ENCODE measurements at regions not wholly inside any gene's neighbourhood (a gene's known extent, or its start where the extent isn't known, plus 50 kb on each side); places are given as distances from the start of the nearest gene placed in this dataset.

GRCh38 chr3:88955274-88955673 is 152.1 kb upstream of the EPHA3 start:
- Histone ChIP-seq H3K27me3 (ENCODE audit: control insufficient read depth, insufficient read depth, low read length) (no peaks in the 10 kb centered on the region), H4K20me1 (ENCODE audit: insufficient read depth, low read length) (no peaks in the 10 kb centered on the region), H2AFZ (replicated peaks; ENCODE audit: low read length, poor library complexity) (no peak overlapping the region), H2BK15ac (ENCODE audit: low read depth, low read length) (no peak overlapping the region), H2BK20ac (ENCODE audit: low read depth, low read length) (peak overlapping the region; percentile 26; the same call in 1 of the 2 replicates), H3K9ac (ENCODE audit: low read depth, low read length) (no peak overlapping the region), H2AK9ac (replicated peaks; ENCODE audit: low read depth, low read length, poor library complexity) (no peak overlapping the region), H4K8ac (ENCODE audit: low read depth in 2 of 2, low read length in 2 of 2) (no peak overlapping the region), H3K9me3 (ENCODE audit: control insufficient read depth, insufficient read depth, low read length) (no peaks in the 10 kb centered on the region), H4K91ac (ENCODE audit: insufficient read depth, low read depth, low read length) (no peak overlapping the region), H3K9me1 (ENCODE audit: insufficient read depth, low read length) (no peaks in the 10 kb centered on the region), H2BK5ac (ENCODE audit: low read depth, low read length, poor library complexity, severe bottlenecking) (no peak overlapping the region), H3K4me3 (ENCODE audit: insufficient read depth, low read depth, low read length) (no peak overlapping the region), H4K5ac (ENCODE audit: low read depth, low read length) (no peak overlapping the region), H2BK120ac (ENCODE audit: low read depth, low read length) (no peak overlapping the region), H3K4ac (ENCODE audit: low read depth, low read length) (no peak overlapping the region; the same call in 1 of the 2 replicates), H3K27ac (ENCODE audit: insufficient read depth, low read length) (no peak overlapping the region), H3K56ac (ENCODE audit: extremely low read depth, insufficient read depth, low read length) (no peak overlapping the region), H3K79me1 (ENCODE audit: low read depth in 1 of 2, low read length in 2 of 2) (no peaks in the 10 kb centered on the region), H2AK5ac (ENCODE audit: low read depth, low read length) (no peak overlapping the region), H3K14ac (replicated peaks; ENCODE audit: low read depth, low read length) (no peak overlapping the region; the same call in 1 of the 2 replicates), H3K23ac (ENCODE audit: low read depth, low read length) (no peak overlapping the region), H3K18ac (ENCODE audit: low read depth, low read length) (no peak overlapping the region), H3K36me3 (ENCODE audit: control insufficient read depth, insufficient read depth, low read length) (no peaks in the 10 kb centered on the region), H3K4me2 (ENCODE audit: low read depth, low read length) (no peak overlapping the region), H3K4me1 (ENCODE audit: control insufficient read depth, insufficient read depth, low read length) (peaks cover 5% of the 10 kb centered on the region; the same call in 1 of the 2 replicates)
- ATAC-seq (ENCODE audit: low read depth) (no peak), DNase-seq (no peak)
- dilution Hi-C loops (cut with HindIII; ENCODE audit: low sequenced_read_pairs, unreplicated experiment), result no loop called here
- TF ChIP-seq CEBPB (IDR thresholded peaks at IDR 0.05; ENCODE audit: low read depth, low read length), result no peak
- no peak for TF ChIP-seq NFE2L2 (IDR thresholded peaks at IDR 0.05; ENCODE audit: low read depth, low read length)
- TF ChIP-seq FOS (IDR thresholded peaks at IDR 0.05; ENCODE audit: low read depth, low read length), result no peak
- TF ChIP-seq ELK1 (IDR thresholded peaks at IDR 0.05; ENCODE audit: borderline replicate concordance, low read depth, low read length), result no peak
- TF ChIP-seq SMC3 (IDR thresholded peaks at IDR 0.05; ENCODE audit: low read depth, low read length), result no peak
- no peak for TF ChIP-seq USF2 (IDR thresholded peaks at IDR 0.05; ENCODE audit: low read depth, low read length)
- no peak for TF ChIP-seq RCOR1 (IDR thresholded peaks at IDR 0.05; ENCODE audit: insufficient replicate concordance, low read length)
- TF ChIP-seq BHLHE40 (IDR thresholded peaks at IDR 0.05; ENCODE audit: low read depth, low read length), result no peak
- TF ChIP-seq RAD21 (IDR thresholded peaks at IDR 0.05; ENCODE audit: low read length), result no peak
- no peak for TF ChIP-seq RFX5 (IDR thresholded peaks at IDR 0.05; ENCODE audit: low read depth, low read length)
- TF ChIP-seq POLR2A (IDR thresholded peaks at IDR 0.05; ENCODE audit: low read depth, low read length), result no peak
- no peak for TF ChIP-seq MAFK (IDR thresholded peaks at IDR 0.05; ENCODE audit: low read depth, low read length)
- no peak for TF ChIP-seq MAZ (IDR thresholded peaks at IDR 0.05; ENCODE audit: borderline replicate concordance, low read depth, low read length)
- TF ChIP-seq MXI1 (IDR thresholded peaks at IDR 0.05; ENCODE audit: borderline replicate concordance, low read depth, low read length), result no peak
- no peak for TF ChIP-seq CTCF (conservative IDR thresholded peaks at IDR 0.05; ENCODE audit: low read depth, low read length)
- TF ChIP-seq CHD1 (IDR thresholded peaks at IDR 0.05; ENCODE audit: low read depth, low read length), result no peak
- no TSS peak for BruUV-seq (replicated peaks)
- in situ Hi-C loops (cut with MboI; ENCODE audit: low sequenced_read_pairs), result no loop called here
- no CpG with 5 or more reads among the region's 8 CpGs for WGBS, 2 experiments (ENCODE audit: extremely low coverage in 2 of 2, insufficient read length in 1 of 2)
- POLR2A ChIA-PET (ENCODE audit: unreplicated experiment), result no interaction called here
- CTCF ChIA-PET, result no interaction called here
- intact Hi-C loops (cut with micrococcal nuclease), result no loop called here

Data from IMR-90 (cell line).